DMS53 (cell line): ENCODE measurements at regions not wholly inside any gene's neighbourhood (a gene's known extent, or its start where the extent isn't known, plus 50 kb on each side); places are given as distances from the start of the nearest gene placed in this dataset.
"Not testable (repeated sequence)": the region's sequence is repeated elsewhere in the genome, so short reads cannot be mapped to it uniquely, and the experiment has no call there.

ENCODE experiments used
- DNase-seq: peaks from one replicate; lab custom pipeline; 2025; lab: John Stamatoyannopoulos, UW

DNA sequence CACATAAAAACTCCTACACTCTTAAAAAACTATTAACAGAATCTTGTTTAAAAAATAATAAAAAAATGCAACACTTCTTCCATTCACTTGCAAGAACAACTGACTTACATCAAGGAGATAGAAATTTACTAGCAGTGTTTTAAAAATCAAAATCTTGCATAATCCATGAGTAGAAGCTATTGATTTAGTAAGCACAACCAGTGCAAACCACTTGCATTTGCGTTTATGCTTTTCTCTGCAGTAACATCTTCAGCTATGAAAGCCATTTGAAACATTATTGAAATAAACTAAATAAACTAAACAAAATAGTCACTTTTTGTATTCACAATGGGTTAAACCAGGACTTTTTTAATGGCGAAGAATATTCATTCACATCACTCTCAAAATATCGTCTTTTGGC is 389.2 kb upstream of the EMCN start:
- no peak for DNase-seq

GRCh38 chr4:100900945-100901344 is 383.1 kb upstream of the EMCN start:
- DNase-seq: not testable (repeated sequence)

DNA sequence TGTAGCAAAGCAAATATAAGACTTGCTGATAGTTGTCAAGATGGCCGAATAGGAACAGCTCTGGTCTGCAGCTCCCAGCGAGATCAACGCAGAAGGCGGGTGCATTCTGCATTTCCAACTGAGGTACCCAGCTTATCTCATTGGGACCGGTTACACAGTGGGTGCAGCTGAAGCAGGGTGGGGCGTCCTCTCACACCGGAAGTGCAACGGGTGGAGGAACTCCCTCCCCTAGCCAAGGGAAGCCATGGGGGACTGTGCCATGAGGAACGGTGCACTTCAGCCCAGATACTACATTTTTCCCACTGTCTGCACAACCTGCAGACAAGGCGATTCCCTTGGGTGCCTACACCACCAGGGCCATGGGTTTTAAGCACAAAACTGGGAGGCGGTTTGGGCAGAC is 382.3 kb upstream of the EMCN start:
- no peak for DNase-seq

DNA sequence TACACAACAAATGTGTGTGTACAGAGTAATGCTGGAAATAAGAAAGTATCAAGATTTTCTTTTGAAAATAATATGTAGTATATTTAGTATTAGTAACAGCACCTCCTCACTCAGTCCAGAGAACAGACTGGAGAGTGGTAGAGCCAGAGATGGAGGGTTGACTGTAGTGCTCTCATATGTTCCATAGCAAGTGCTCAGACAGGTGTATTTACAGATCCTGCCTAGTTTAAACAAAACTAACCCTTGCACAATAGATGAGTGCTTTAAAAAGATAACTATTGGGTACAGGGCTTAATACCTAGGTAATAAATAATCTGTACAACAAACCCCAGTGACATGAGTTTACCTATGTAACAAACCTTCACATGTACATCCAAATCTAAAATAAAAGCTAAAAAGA is 381.0 kb upstream of the EMCN start:
- peak; percentile 89 for DNase-seq

DNA sequence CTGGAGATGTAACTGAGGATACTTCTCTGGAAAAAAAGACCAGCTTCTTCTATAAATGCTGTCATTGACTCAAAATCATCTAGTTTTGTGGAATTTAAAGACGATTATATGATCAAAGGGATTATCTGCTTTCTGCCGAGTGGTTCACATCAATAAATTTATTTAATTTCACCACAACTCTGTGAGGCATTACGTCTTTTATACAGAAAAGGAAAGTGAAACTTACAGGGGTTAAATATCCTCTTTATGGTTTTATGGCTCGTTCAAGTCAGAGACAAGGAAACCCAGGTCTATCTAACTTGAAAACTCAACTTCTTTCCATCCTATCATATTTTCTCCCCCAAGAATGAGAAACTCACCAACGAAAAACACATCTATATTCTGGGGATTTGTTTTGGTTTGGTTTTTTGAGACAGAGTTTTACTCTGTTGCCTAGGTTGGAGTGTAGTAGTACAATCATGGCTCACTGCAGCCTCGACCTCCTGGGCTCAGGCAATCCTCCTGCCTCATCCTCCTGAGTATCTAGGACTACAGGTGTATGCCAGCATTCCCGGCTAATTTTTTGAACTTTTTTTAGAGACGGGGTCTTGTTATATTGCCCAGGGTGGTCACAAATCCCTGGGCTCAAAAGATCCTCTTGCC is 377.9 kb upstream of the EMCN start:
- DNase-seq: peak; percentile 9

- peak; percentile 19 for DNase-seq
These were observed 376.6 kb upstream of the EMCN start for GRCh38 chr4:100894339-100894870.

GRCh38 chr4:100891808-100892207 is 374.0 kb upstream of the EMCN start:
- DNase-seq: no peak

GRCh38 chr4:100889898-100890297 is 372.1 kb upstream of the EMCN start:
- DNase-seq: no peak

- DNase-seq: no peak
These were observed 371.6 kb upstream of the EMCN start for GRCh38 chr4:100889401-100889800.

GRCh38 chr4:100882661-100883060 is 364.8 kb upstream of the EMCN start:
- no peak for DNase-seq

DNA sequence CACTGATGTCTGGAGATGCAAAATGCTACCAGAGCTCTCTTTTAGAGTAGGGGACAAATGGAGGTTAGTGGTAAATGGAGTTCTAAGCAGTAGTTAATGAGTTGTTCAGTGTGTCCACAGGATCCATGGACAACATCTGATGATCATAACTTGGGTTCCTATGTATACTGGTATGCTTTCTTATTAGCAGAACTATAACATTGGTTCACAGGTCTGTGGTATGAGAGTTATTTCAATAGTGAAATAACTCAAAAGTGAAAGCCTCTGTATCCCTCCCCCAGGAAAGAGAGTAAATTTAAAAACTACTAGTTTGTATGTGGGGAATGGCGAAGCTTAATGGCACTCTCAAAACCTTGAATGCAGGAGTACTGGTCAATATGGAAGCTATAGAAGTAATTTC is 363.5 kb upstream of the EMCN start:
- no peak for DNase-seq

GRCh38 chr4:100880011-100880410 is 362.2 kb upstream of the EMCN start:
- DNase-seq: no peak

- DNase-seq: no peak
These were observed 361.6 kb upstream of the EMCN start for GRCh38 chr4:100879471-100879870.

- DNase-seq: no peak
These were observed 358.7 kb upstream of the EMCN start for GRCh38 chr4:100876546-100876945.

DNA sequence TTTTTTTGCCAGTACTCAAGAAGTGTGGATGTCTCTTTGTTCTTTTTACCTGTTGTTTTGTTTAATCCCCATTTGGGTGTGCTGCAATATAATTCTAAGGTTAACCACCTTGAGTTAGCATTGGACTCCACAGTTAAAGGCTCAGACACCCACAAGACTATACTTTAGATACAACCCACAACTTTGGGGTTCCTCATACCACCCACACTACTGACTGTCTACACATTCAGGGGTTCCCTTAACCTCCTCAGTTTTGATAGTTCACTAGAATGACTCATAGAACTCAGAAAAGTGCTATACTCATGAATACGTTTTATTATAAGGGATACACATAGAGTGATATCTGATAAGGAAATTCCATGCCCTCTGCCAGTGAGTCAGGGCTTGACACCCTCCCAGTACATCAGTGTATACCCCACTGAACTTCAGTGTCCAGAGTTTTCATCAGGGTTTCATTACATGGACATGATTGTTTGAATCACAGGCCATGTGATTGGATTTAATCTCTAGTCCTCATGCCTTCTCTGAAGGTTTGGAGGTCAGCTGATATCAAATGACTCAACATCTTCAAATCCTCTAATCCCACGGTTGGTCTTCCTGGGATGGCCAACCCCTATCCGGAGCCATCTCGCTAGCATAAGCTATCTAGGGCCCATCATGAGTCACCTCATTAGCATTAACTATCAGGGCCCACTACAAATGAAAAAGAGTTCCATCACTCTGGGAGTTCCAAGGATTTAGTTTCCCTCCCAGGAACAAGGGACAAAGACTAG is 357.7 kb upstream of the EMCN start:
- DNase-seq: no peak

DNA sequence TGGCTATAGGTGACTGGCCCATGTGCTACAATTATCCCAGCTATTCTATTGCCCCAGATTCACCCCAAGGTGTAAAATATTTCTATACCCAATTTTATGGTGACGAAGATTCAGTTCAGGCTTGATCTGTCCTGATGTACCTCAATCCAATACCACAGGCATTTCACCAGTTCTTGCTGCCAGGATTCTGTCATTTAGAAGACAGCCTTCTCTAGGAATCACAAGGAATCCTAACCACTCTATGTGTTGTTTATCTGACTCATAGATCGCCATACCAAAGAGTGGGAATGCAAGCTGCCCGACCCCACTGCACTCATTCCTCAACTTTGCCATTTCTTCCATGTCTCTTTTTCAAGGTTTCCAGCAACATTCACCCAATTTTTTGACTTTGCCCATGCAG is 355.0 kb upstream of the EMCN start:
- DNase-seq: no peak

DNA sequence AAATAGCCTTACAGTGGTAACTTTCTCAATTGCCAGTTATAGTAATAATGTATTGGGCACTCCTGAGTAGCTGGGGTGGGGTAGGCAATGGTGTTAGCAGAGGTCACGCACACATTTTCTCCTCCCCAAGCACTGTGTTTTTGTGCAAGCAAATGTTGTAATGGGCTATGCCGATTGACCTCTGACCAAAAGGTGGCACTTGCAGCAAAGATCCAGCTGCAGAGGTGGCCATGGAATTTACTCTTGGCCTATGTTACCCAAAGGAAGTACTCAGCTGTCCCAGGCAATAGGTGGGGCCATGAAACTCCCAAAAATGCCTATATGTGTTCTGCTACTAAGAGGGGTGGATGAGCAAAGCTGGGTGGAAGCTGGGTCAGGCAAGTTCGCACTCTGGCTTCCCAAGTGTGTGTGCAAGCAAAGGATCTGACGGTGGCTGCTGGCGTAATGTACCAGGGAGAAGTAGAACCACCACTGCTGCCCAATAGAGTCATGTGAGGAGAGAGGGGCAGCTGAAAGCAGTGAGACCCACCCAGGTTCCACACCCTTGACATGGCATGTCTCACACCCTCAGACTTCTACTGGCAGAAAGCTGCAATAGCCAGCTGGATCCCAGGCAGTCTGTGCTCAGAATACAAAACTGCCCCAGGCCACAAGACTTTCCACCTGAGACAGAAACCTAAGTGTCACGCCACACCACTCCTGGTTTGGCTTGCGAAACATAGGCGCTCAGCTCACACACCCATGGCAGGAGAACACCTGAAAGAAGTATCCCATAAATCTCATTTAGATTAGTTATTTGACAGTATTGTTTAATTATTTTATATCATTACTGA is 353.3 kb upstream of the EMCN start:
- DNase-seq: no peak

- DNase-seq: peak; percentile 30
These were observed 351.5 kb upstream of the EMCN start for GRCh38 chr4:100869276-100869675.

DNA sequence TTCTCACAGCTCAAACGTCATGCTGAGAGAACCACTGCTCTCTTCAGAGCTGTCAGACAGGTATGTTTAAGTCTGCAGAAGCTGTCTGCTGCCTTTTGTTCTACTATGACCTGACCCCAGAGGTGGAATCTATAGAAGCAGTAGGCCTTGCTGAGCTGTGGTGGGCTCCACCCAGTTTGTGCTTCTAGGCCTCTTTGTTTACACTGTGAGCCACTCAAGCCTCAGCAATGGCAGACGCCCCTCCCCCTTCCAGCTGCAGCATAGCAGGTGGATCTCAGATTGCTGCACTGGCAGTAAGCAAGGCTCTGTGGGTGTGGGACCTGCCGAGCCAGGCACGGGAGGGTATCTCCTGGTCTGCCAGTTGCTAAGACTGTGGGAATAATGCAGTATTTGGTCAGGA is 350.5 kb upstream of the EMCN start:
- DNase-seq: peak; percentile 93

- DNase-seq: no peak
These were observed 334.5 kb upstream of the EMCN start for GRCh38 chr4:100852326-100852725.

DNA sequence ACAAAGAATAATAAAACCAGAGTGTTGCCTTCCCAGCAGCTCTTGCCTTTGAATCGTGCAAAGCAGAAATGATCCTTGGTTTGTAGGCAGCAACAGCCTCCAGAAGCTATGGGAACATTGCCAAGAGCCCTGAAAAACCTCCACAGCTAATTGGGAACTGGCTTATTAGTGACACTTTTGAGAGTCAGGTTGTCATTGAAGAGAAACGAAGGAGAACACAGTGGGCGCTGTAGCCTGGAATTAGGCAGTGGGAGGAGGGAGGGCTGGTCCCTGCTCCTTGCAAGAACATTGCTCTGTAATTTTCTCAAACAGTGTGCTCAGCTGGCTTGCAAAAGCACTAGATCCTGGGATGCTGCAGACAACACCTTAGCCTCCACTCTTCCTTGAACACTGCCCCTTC is 331.5 kb upstream of the EMCN start:
- DNase-seq: no peak

DNA sequence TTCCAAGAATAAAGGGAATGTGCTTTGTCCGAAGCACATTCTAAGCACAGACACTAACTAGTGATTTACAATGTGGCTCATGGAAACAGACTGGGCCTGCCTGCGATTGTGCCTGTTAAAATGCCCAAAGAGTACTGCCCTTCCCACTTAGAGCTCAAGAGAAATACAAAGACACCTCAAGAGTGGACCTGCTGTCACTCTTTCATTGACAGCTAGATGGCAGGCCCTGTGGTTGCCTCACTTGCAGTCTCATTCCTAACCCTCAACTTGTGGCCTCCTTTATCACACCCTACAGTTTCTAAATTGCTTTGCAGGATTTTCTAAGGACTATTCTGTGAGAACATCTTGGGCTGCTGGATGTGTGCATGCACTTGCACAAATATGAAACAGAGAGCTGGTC is 331.0 kb upstream of the EMCN start:
- peak; percentile 33 for DNase-seq

DNA sequence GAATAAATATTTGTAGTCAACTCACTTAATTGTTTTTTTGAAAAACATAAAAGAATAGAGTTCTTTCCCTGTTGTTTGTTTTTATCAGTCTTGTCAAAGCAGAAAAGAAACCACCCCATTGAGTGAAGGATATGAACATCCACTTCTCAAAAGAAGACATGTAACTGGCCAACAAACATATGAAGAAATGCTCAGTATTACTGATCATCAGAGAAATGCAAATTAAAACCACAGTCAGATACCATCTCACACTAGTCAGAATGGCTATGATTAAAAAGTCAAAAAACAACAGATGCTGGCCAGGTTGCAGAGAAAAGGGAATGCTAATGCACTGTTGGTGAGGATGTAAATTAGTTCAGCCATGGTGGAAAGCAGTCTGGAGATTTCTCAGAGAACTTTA is 326.1 kb upstream of the EMCN start:
- DNase-seq: no peak
